ENCODE measurements at regions not wholly inside any gene's neighbourhood (a gene's known extent, or its start where the extent isn't known, plus 50 kb on each side); places are given as distances from the start of the nearest gene placed in this dataset.

GRCh38 chr3:134079761-134080160 is 50.0 kb upstream of the SLCO2A1 start:
- Histone ChIP-seq H2BK120ac (replicated peaks; ENCODE audit: low read depth, low read length) (no peak overlapping the region), H2AK5ac (ENCODE audit: low read depth, low read length) (no peak overlapping the region), H4K91ac (replicated peaks; ENCODE audit: insufficient read length, low read length) (no peak overlapping the region), H2BK5ac (ENCODE audit: low read depth, low read length) (no peak overlapping the region), H3K56ac (replicated peaks; ENCODE audit: insufficient read length, low read depth, low read length) (no peak overlapping the region), H4K5ac (ENCODE audit: insufficient read length, low read depth, low read length) (no peak overlapping the region), H3K27ac (ENCODE audit: low read depth, low read length) (no peak overlapping the region), H4K20me1 (replicated peaks in 1 of 2; ENCODE audit: control insufficient read depth in 1 of 2, insufficient read depth in 2 of 2, low read length in 2 of 2) (no peaks in the 10 kb centered on the region), H3K18ac (ENCODE audit: extremely low read depth, low read length) (no peak overlapping the region), H3K9ac (replicated peaks in 1 of 4; ENCODE audit: extremely low read depth in 1 of 4, low read depth in 3 of 4, low read length in 3 of 4) (no peak overlapping the region), H3K9me3 (ENCODE audit: insufficient read depth in 2 of 2, low read depth in 1 of 2, low read length in 1 of 2) (peaks cover 8 to 9% of the 10 kb centered on the region in 2 experiments; a peak in 3 of 4 replicates), H3K27me3 (replicated peaks in 1 of 4; ENCODE audit: control insufficient read depth in 3 of 4, extremely low read depth in 1 of 4, insufficient read depth in 3 of 4, low read length in 3 of 4) (no peaks in the 10 kb centered on the region), H3K79me1 (ENCODE audit: low read depth, low read length) (no peaks in the 10 kb centered on the region), H3K4ac (replicated peaks; ENCODE audit: insufficient read length, low read depth, low read length) (no peak overlapping the region), H2BK20ac (ENCODE audit: low read length) (no peak overlapping the region), H2AFZ (ENCODE audit: low read length) (no peak overlapping the region), H3K36me3 (ENCODE audit: control insufficient read depth in 2 of 4, insufficient read depth in 4 of 4, low read length in 3 of 4) (no peaks in the 10 kb centered on the region), H4K8ac (ENCODE audit: extremely low read depth, insufficient read depth, low read length) (no peak overlapping the region), H2BK15ac (ENCODE audit: low read length) (no peak overlapping the region), H3K23me2 (ENCODE audit: low read depth, low read length) (no peaks in the 10 kb centered on the region), H3K4me3 (ENCODE audit: extremely low read depth in 1 of 4, insufficient read depth in 2 of 4, low read depth in 3 of 4, low read length in 4 of 4) (no peak overlapping the region), H3K14ac (ENCODE audit: insufficient read length) (no peak overlapping the region), H3K4me1 (replicated peaks in 1 of 4; ENCODE audit: control insufficient read depth in 3 of 4, insufficient read depth in 4 of 4, low read length in 3 of 4) (no peaks in the 10 kb centered on the region), H3K23ac (ENCODE audit: insufficient read length) (no peak overlapping the region), H3K4me2 (ENCODE audit: insufficient read depth in 1 of 2, low read depth in 2 of 2, low read length in 2 of 2) (no peak overlapping the region), H3K79me2 (ENCODE audit: control insufficient read depth in 1 of 2, insufficient read depth in 2 of 2, low read length in 2 of 2) (no peaks in the 10 kb centered on the region), H2BK12ac (ENCODE audit: low read depth, low read length) (no peak overlapping the region)
- DNase-seq (ENCODE audit: low read depth in 1 of 2, low spot score in 2 of 2) (no peak), FAIRE-seq (no peak)
- ChIA-PET CTCF (ENCODE audit: partially characterized antibody) (no interaction called here), POLR2A (ENCODE audit: partially characterized antibody) (no interaction called here)
- TF ChIP-seq TBP (IDR thresholded peaks at IDR 0.05; ENCODE audit: low read depth, low read length) (no peak), GTF2F1 (IDR thresholded peaks at IDR 0.05; ENCODE audit: borderline replicate concordance, low read depth, low read length) (no peak), KDM5A (IDR thresholded peaks at IDR 0.05; ENCODE audit: low read length) (no peak), PHF8 (conservative IDR thresholded peaks at IDR 0.05; ENCODE audit: low read depth, low read length) (no peak), CREB1 (IDR thresholded peaks at IDR 0.05) (no peak), POLR2AphosphoS5 (IDR thresholded peaks at IDR 0.05; ENCODE audit: low read depth, low read length) (no peak), POU5F1 (IDR thresholded peaks at IDR 0.05; ENCODE audit: low read depth, low read length) (no peak), NRF1 (IDR thresholded peaks at IDR 0.05; ENCODE audit: low read depth, low read length) (no peak), JUND (IDR thresholded peaks at IDR 0.05; ENCODE audit: low read length) (no peak), CBX5 (IDR thresholded peaks at IDR 0.05; ENCODE audit: low read depth, low read length) (no peak), HDAC6 (IDR thresholded peaks at IDR 0.05; ENCODE audit: low read depth, low read length) (no peak)

Data from H1 (cell line).